SW480 (cell line): ENCODE measurements at regions not wholly inside any gene's neighbourhood (a gene's known extent, or its start where the extent isn't known, plus 50 kb on each side); places are given as distances from the start of the nearest gene placed in this dataset.

ENCODE experiments used
- DNase-seq: peaks from one replicate; pipeline ENCODE4 v3.0.0-alpha.2; 2016; ENCODE audit warnings: low spot score

DNA sequence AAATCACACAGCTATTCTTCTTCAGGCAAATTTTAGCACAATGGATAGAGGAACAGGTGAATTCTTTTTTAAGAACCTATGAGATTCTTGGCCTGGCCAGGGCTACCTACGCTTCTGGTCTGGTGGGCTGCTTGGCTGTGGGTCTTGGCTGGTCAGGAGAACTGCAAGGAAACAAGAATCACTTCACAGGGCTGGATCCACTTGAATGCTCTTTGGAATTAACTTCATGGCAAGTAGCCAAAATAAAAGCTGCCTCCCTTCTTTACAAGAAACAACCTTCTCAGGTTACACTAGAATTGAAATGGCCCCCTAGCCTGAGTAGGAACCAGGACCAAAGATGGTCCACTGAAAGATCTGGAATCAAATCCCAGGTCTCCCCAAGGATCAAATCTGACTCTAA lies 519.1 kb downstream of the IQCM start:
- no peak for DNase-seq

- no peak for DNase-seq
These were observed 519.6 kb downstream of the IQCM start for GRCh38 chr4:149296084-149296483.

GRCh38 chr4:149294601-149295000 lies 521.0 kb downstream of the IQCM start:
- DNase-seq = no peak

GRCh38 chr4:149293046-149293649 lies 522.5 kb downstream of the IQCM start:
- no peak for DNase-seq

GRCh38 chr4:149292425-149293007 lies 523.1 kb downstream of the IQCM start:
- no peak for DNase-seq

DNA sequence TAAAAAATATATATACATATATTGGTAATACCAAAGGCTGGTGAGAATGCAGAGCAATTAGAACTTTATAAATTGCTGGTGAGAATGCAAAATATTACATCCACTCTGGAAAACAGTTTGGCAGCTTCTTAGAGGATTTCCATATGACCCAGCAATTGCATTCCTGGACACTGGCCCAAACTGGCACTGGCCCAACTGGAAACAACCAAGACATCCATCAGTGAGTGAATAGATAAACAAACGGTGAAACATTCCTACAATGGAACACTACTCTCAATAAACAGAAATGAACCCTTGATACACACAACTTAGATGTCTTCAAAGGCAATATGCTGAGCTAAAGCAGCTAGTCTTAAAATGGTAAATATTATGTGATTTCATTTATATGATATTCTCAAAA lies 524.2 kb downstream of the IQCM start:
- no peak for DNase-seq

GRCh38 chr4:149280806-149281205 lies 534.8 kb downstream of the IQCM start:
- no peak for DNase-seq

DNA sequence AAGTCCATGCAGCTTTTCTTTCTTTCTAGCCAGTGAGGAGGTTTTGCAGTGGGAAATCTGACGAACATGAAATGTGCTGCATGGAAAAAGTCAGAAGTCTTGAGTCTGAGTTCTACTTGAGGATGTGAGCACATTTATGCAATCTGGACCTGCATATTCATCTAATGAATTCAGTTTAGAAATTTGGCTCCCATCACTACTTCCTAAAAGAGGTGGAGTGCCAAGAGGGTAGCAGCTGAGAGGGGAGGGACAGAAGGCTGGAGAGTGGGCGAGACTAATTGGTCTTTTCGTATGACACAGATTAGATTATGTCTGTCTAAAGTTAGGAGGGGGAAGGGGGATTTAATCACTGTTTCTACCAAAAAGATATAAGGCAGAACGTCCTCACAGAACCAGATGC lies 535.9 kb downstream of the IQCM start:
- no peak for DNase-seq

GRCh38 chr4:149279331-149279730 lies 536.3 kb downstream of the IQCM start:
- no peak for DNase-seq

DNA sequence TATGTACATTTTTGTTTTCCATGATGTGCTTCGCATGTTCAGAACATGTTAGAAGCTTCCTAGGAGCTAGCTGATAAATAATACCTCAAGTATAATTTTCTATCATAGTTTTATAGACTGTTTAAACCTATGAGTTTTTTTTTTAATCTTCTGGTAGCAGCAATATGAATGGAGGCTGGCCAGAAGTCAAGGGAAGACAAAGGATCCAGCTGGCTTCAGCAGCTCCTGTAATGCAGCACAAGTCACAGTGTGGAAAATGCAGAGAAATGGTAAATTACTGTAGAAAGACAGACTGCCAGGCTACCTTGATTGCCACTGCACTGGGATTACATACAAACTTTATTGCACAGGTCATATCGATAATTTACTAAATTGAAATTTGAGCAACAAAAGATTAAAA lies 537.9 kb downstream of the IQCM start:
- no peak for DNase-seq

DNA sequence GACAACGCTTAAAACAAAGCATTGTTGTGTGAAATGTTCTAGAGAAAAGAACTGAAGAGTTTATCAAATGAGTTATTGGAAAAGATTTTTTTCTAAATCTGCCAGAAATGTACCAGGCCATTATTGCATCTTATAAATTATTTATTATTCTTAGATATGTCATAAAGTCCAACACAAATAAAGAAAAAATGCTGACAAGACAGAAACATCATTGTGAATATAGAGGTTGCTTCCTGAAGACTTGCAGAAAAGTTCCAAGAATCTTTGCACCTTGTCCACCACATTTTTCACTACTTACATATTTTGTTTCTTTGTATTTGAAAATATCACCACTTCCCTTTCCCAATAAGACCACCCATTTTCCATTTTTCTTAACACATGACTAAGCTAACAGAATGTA lies 545.8 kb downstream of the IQCM start:
- no peak for DNase-seq

DNA sequence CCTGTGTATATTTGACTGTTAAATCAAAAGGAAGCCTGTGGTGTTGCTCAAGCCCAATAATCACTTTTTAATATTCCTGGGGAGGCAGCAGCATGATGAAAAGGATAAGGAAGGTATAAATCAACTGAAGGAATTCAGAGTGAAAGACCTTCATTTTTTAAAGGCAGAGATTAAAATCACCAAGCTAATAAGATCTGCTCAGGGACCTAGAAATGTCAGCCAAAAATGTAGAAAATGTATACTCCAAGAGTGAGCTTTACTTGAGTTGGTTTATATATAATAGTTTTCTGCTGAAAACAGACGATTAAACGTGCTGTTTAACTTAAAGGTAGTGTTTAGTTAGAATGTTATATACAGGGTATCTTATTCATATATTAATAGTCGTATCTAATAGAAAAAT lies 549.3 kb downstream of the IQCM start:
- no peak for DNase-seq

- DNase-seq = no peak
These were observed 550.0 kb downstream of the IQCM start for GRCh38 chr4:149265645-149266044.

DNA sequence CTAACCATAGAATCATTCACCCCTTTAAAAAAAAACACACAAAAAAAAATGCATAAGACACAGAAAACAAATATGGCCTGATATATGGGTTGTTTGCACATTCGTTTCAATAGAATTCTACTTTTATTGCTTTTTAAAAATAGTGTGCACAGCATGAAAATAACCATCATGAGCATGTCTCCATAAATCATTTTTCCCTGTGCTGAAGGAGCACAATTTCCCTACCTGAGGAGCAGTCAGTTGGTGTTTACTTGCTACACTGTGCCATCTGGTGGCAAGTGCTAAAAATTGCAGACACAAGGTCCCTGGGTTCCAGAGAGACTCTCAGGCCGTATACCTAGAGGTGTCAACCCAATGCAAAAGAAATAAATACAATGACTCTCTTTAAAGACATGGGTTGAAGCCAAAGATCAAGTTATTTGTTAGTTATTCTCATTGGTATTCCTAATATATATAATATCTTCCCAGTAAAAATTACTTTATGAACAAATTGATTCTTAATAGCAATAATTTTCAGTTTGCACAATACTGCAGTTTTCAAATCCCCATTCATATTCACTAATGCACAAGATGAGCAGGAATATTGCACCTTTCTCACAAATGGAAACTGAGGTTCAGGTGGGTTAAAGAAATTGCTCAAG lies 551.4 kb downstream of the IQCM start:
- DNase-seq = peak; percentile 45

- no peak for DNase-seq
These were observed 567.4 kb downstream of the IQCM start for GRCh38 chr4:149248191-149248764.

DNA sequence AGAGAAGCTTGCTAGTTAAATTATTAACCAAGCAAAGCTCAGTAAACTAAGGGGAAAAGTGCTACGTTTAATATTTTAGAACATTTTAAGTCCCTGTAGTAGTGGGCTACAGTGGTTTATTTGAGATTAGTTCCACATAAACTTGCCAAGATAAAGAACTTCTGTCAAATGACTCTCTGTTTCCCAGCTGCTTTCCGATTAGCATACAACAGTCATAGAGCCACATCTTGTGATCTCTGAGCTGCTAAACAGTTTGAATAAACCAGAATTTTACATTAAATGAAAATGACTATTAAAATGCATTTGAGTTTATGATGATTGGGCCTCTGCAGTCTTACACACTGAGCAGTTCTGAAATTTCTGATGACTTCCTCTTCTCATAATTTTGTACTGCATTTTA lies 568.5 kb downstream of the IQCM start:
- no peak for DNase-seq

GRCh38 chr4:149245333-149245732 lies 570.3 kb downstream of the IQCM start:
- no peak for DNase-seq

GRCh38 chr4:149238097-149238496 lies 577.5 kb downstream of the IQCM start:
- no peak for DNase-seq

DNA sequence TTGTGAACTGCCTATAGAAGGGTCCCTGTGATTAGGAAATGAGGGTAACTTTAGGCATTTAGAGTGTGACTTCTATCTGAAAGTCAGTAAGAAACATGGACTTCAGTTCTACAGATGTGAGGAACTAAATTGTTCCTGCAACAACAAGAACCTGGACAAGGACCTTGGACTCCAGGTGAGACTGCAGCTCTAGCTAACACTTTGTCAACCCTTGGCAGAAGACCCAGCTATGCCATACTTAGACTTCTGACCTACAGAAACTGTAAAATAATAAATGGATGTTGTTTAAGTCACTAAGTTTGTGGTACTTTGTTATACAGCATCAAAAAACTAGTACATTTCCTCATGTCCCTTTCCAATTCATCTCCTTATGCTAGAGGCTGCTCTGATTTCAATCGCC lies 580.8 kb downstream of the IQCM start:
- no peak for DNase-seq

DNA sequence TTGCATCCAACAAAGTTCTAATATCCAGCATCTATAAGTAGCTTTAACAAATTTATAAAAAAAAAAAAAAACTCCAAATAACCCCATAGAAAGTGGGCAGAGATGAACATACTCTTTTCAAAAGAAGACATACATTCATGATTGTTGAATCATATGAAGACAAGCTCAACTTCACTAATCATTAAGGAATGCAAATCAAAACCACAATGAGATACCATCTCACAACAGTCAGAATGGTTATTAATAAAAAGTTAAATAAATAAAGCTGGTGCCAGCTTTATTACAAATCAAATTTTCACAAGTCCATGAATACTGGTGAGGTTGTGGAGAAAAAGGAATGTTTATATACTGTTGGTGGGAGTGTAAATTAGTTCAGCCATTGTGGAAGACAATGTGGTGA lies 592.0 kb downstream of the IQCM start:
- DNase-seq = no peak

DNA sequence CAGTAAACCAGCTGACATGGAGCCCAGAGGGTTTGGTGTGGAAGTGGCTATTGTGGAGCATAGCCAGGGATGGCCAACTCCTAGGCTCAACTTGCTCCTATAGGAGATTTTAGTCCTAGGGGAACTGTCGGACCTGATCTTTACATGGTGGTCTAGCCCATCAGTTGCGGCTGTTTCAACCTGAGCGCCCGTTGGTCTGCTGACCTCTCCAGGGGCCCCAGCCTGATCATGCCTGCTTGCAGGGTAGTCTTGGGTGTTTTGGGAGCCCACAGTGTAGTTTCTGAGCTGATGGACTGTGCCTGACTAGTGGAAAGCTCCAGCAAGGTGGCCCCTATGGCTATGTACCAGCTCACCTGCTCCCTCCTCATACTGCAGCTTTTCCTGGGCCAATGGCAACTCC lies 597.0 kb downstream of the IQCM start:
- no peak for DNase-seq

DNA sequence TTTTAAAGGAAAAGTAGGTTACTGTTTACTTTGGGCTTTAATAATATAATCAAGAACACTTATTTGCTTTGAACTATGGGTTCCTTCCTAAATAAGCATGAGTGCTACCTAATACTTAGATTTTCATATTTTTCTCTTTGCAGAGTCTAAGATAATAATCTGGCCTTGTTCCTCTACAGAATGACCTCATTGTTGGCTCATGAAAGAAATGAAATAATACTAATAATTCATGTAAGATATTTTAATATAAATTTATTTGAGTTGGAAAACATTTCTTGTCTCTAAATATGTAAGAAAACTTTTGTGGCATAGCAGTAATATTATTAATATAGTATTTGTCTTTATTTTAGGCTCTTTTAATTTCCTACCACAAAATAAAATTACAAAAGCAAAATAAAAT lies 601.3 kb downstream of the IQCM start:
- no peak for DNase-seq

- no peak for DNase-seq
These were observed 603.8 kb downstream of the IQCM start for GRCh38 chr4:149211876-149212275.
